ENCODE measurements at regions not wholly inside any gene's neighbourhood (a gene's known extent, or its start where the extent isn't known, plus 50 kb on each side); places are given as distances from the start of the nearest gene placed in this dataset.

- no peak for DNase-seq
Measured at GRCh38 chr11:10920205-10920604, 62.4 kb upstream of the ZBED5 start.

GRCh38 chr11:10918698-10919097 lies 60.8 kb upstream of the ZBED5 start:
- DNase-seq, result no peak

GRCh38 chr11:10918275-10918674 lies 60.4 kb upstream of the ZBED5 start:
- DNase-seq, result no peak

- no peak for DNase-seq
Measured at GRCh38 chr11:10917802-10918201, 59.9 kb upstream of the ZBED5 start.

- DNase-seq, result no peak
Measured at GRCh38 chr11:10916665-10917064, 58.8 kb upstream of the ZBED5 start.

GRCh38 chr11:10914050-10914449 lies 56.2 kb upstream of the ZBED5 start:
- no peak for DNase-seq

GRCh38 chr11:10913075-10913474 lies 55.2 kb upstream of the ZBED5 start:
- no peak for DNase-seq

GRCh38 chr11:10911907-10912306 lies 54.1 kb upstream of the ZBED5 start:
- no peak for DNase-seq

- no peak for DNase-seq
Measured at GRCh38 chr11:10909141-10909883, 51.5 kb upstream of the ZBED5 start.

- no peak for DNase-seq
Measured at GRCh38 chr11:10908215-10908951, 50.5 kb upstream of the ZBED5 start.
